ENCODE measurements at regions not wholly inside any gene's neighbourhood (a gene's known extent, or its start where the extent isn't known, plus 50 kb on each side); places are given as distances from the start of the nearest gene placed in this dataset.
"Not testable (repeated sequence)": the region's sequence is repeated elsewhere in the genome, so short reads cannot be mapped to it uniquely, and the experiment has no call there.

GRCh38 chr10:44253769-44254462 is 131.0 kb downstream of the CXCL12 start:
- no peak overlapping the region for H3K27ac ChIP-seq (ENCODE audit: low read length)
- intact Hi-C loops (cut with micrococcal nuclease): no loop called here
- Mint-ChIP-seq H3K36me3 (no peaks in the 10 kb centered on the region), H3K9me3 (no peaks in the 10 kb centered on the region), H3K27ac (no peak overlapping the region), H3K27me3 (ENCODE audit: low read depth in 2 of 2) (peaks cover 0 to 15% of the 10 kb centered on the region in 2 donors), H3K4me3 (no peak overlapping the region), H3K4me1 (no peaks in the 10 kb centered on the region)
- TF ChIP-seq CTCF (IDR thresholded peaks at IDR 0.05): no peak
- H3K9me3 ChIP-seq (ENCODE audit: control insufficient read depth, insufficient read depth, low read length): no peaks in the 10 kb centered on the region
- ATAC-seq: no peak
- no peak for DNase-seq
- H3K4me3 ChIP-seq (ENCODE audit: low read length): no peak overlapping the region
- H3K4me1 ChIP-seq (ENCODE audit: control insufficient read depth, insufficient read depth, low read length): no peaks in the 10 kb centered on the region
- no peaks in the 10 kb centered on the region for H3K27me3 ChIP-seq (ENCODE audit: control insufficient read depth, insufficient read depth, low read length)
- H3K36me3 ChIP-seq (ENCODE audit: control insufficient read depth, insufficient read depth, low read length): no peaks in the 10 kb centered on the region
- 66% methylated on average over 5 of the region's 5 CpGs for WGBS (ENCODE audit: insufficient coverage)

DNA sequence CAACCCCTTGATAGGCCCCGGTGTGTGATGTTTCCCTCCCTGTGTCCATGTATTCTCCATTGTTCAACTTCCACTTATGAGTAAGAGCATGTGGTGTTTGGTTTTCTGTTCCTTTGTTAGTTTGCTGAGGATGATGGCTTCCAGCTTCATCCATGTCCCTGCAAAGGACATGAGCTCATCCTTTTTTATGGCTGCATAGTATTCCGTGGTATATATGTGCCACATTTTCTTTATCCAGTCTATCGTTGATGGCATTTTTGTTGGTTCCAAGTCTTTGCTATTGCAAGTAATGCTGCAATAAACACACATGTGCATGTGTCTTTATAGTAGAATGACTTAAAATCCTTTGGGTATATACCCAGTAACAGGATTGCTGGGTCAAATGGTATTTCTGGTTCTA is 132.3 kb downstream of the CXCL12 start:
- H3K4me3 Mint-ChIP-seq, DNase-seq: not testable (repeated sequence)

DNA sequence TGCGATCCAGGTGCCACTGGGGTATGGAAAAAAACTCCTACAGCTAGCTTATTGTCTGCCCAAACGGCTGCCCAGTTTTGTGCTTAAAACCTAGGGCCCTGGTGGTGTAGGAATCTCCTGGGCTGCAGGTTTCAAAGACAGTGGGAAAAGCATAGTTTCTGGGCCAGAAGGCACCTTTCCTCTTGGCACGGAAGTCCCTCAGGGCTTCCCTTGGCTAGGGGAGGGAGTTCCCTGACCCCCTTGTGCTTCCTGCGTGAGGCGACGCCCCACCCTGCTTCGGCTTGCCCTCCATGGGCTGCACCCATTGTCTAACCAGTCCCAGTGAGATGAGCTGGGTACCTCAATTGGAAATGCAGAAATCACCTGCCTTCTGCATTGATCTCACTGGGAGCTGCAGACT is 135.0 kb downstream of the CXCL12 start:
- H3K4me3 Mint-ChIP-seq; H3K36me3 ChIP-seq (ENCODE audit: control insufficient read depth, insufficient read depth, low read length); DNase-seq; H3K9me3 ChIP-seq (ENCODE audit: control insufficient read depth, insufficient read depth, low read length); H3K4me1 ChIP-seq (ENCODE audit: control insufficient read depth, insufficient read depth, low read length); H3K9me3 Mint-ChIP-seq; H3K27ac ChIP-seq (ENCODE audit: low read length); intact Hi-C loops (cut with micrococcal nuclease); ATAC-seq; H3K4me1 Mint-ChIP-seq; H3K4me3 ChIP-seq (ENCODE audit: low read length); H3K27me3 ChIP-seq (ENCODE audit: control insufficient read depth, insufficient read depth, low read length); H3K27ac Mint-ChIP-seq; H3K36me3 Mint-ChIP-seq: not testable (repeated sequence)
- WGBS (ENCODE audit: insufficient coverage): 90% methylated on average over 7 of the region's 7 CpGs
- H3K27me3 Mint-ChIP-seq (ENCODE audit: low read depth in 2 of 2): peaks cover 0 to 13% of the 10 kb centered on the region in 2 donors

More for the DNA sequence above, 132.3 kb downstream of the CXCL12 start:
- H3K4me3 ChIP-seq (ENCODE audit: low read length); H3K36me3 ChIP-seq (ENCODE audit: control insufficient read depth, insufficient read depth, low read length); H3K27ac ChIP-seq (ENCODE audit: low read length); intact Hi-C loops (cut with micrococcal nuclease); H3K27ac Mint-ChIP-seq; H3K4me1 Mint-ChIP-seq; H3K36me3 Mint-ChIP-seq; H3K9me3 ChIP-seq (ENCODE audit: control insufficient read depth, insufficient read depth, low read length); H3K9me3 Mint-ChIP-seq; H3K4me1 ChIP-seq (ENCODE audit: control insufficient read depth, insufficient read depth, low read length); ATAC-seq; H3K27me3 ChIP-seq (ENCODE audit: control insufficient read depth, insufficient read depth, low read length): not testable (repeated sequence)
- H3K27me3 Mint-ChIP-seq (ENCODE audit: low read depth in 2 of 2): peaks cover 0 to 16% of the 10 kb centered on the region in 2 donors
- WGBS (ENCODE audit: insufficient coverage): 96% methylated on average over 2 of the region's 3 CpGs

- WGBS (ENCODE audit: insufficient coverage): 84% methylated on average over 11 of the region's 11 CpGs
Observed at GRCh38 chr10:44249490-44249889, 135.4 kb downstream of the CXCL12 start.

GRCh38 chr10:44246700-44247099 is 138.2 kb downstream of the CXCL12 start:
- H3K4me1 ChIP-seq (ENCODE audit: control insufficient read depth, insufficient read depth, low read length); H3K4me3 Mint-ChIP-seq; H3K27ac Mint-ChIP-seq; H3K36me3 ChIP-seq (ENCODE audit: control insufficient read depth, insufficient read depth, low read length); ATAC-seq; H3K4me1 Mint-ChIP-seq; intact Hi-C loops (cut with micrococcal nuclease); H3K4me3 ChIP-seq (ENCODE audit: low read length); DNase-seq; H3K9me3 Mint-ChIP-seq; H3K9me3 ChIP-seq (ENCODE audit: control insufficient read depth, insufficient read depth, low read length); H3K27me3 ChIP-seq (ENCODE audit: control insufficient read depth, insufficient read depth, low read length); H3K27ac ChIP-seq (ENCODE audit: low read length); H3K36me3 Mint-ChIP-seq: not testable (repeated sequence)
- H3K27me3 Mint-ChIP-seq (ENCODE audit: low read depth in 2 of 2): peaks cover 0 to 10% of the 10 kb centered on the region in 2 donors

More at GRCh38 chr10:44249490-44249889, 135.4 kb downstream of the CXCL12 start:
- no peaks in the 10 kb centered on the region for H3K9me3 Mint-ChIP-seq
- Histone ChIP-seq H3K27ac (ENCODE audit: low read length) (no peak overlapping the region), H3K4me3 (ENCODE audit: low read length) (no peak overlapping the region), H3K36me3 (ENCODE audit: control insufficient read depth, insufficient read depth, low read length) (no peaks in the 10 kb centered on the region), H3K9me3 (ENCODE audit: control insufficient read depth, insufficient read depth, low read length) (no peaks in the 10 kb centered on the region), H3K4me1 (ENCODE audit: control insufficient read depth, insufficient read depth, low read length) (no peaks in the 10 kb centered on the region), H3K27me3 (ENCODE audit: control insufficient read depth, insufficient read depth, low read length) (no peaks in the 10 kb centered on the region)
- ATAC-seq (no peak), DNase-seq (no peak)
- H3K4me3 Mint-ChIP-seq: no peak overlapping the region
- H3K27me3 Mint-ChIP-seq (ENCODE audit: low read depth in 2 of 2): peaks cover 0 to 11% of the 10 kb centered on the region in 2 donors
- intact Hi-C loops (cut with micrococcal nuclease): no loop called here
- H3K4me1 Mint-ChIP-seq: no peaks in the 10 kb centered on the region
- no peak for TF ChIP-seq CTCF (IDR thresholded peaks at IDR 0.05)
- no peaks in the 10 kb centered on the region for H3K36me3 Mint-ChIP-seq
- H3K27ac Mint-ChIP-seq: no peak overlapping the region

DNA sequence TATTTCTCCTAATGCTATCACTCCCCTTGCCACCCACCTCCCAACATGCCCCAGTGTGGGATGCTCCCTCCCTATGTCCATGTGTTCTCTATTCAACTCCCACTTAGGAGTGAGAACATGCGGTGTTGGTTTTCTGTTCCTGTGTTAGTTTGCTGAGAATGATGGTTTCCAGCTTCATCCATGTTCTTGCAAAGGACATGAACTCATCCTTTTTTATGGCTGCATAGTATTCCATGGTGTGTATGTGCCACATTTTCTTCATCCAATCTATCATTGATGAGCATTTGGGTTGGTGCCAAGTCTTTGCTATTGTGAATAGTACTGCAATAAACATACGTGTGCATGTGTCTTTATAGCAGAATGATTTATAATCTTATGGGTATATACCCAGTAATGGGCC is 138.6 kb downstream of the CXCL12 start:
- not testable (repeated sequence) for H3K4me1 Mint-ChIP-seq

More for the DNA sequence above, 138.6 kb downstream of the CXCL12 start:
- DNase-seq; H3K9me3 ChIP-seq (ENCODE audit: control insufficient read depth, insufficient read depth, low read length); H3K36me3 ChIP-seq (ENCODE audit: control insufficient read depth, insufficient read depth, low read length); H3K4me3 Mint-ChIP-seq; H3K27ac Mint-ChIP-seq; H3K4me3 ChIP-seq (ENCODE audit: low read length); H3K4me1 ChIP-seq (ENCODE audit: control insufficient read depth, insufficient read depth, low read length); ATAC-seq; H3K27ac ChIP-seq (ENCODE audit: low read length); intact Hi-C loops (cut with micrococcal nuclease); H3K27me3 ChIP-seq (ENCODE audit: control insufficient read depth, insufficient read depth, low read length); H3K9me3 Mint-ChIP-seq; H3K36me3 Mint-ChIP-seq: not testable (repeated sequence)
- H3K27me3 Mint-ChIP-seq (ENCODE audit: low read depth in 2 of 2): peaks cover 0 to 10% of the 10 kb centered on the region in 2 donors
- WGBS (ENCODE audit: insufficient coverage): 100% methylated on average over 1 of the region's 2 CpGs
